Suprapubic skin (tissue), 4 donors: ENCODE measurements at regions not wholly inside any gene's neighbourhood (a gene's known extent, or its start where the extent isn't known, plus 50 kb on each side); places are given as distances from the start of the nearest gene placed in this dataset.
"Not testable (repeated sequence)": the region's sequence is repeated elsewhere in the genome, so short reads cannot be mapped to it uniquely, and the experiment has no call there.

ENCODE experiments used
- DNase-seq, 2 donors: peaks; one replicate each; pipeline ENCODE4 v3.0.0-alpha.2; 2019; ENCODE audit warnings: low spot score in 2 of 2
- H3K27ac ChIP-seq: fragments of 200-600 bp; sonication (generic); one replicate; pipeline ENCODE4 v1.5.1; 2019
- H3K27me3 ChIP-seq: fragments of 200-600 bp; sonication (generic); one replicate; pipeline ENCODE4 v1.5.1; 2019
- H3K36me3 ChIP-seq: fragments of 200-600 bp; sonication (generic); one replicate; pipeline ENCODE4 v1.5.1; 2019
- H3K4me1 ChIP-seq: fragments of 200-600 bp; sonication (generic); one replicate; pipeline ENCODE4 v1.5.1; 2019
- H3K4me3 ChIP-seq: fragments of 200-600 bp; sonication (generic); one replicate; pipeline ENCODE4 v1.5.1; 2019; ENCODE audit warnings: mild to moderate bottlenecking
- H3K9me3 ChIP-seq: fragments of 200-600 bp; sonication (generic); one replicate; pipeline ENCODE4 v1.5.1; 2019
- CTCF ChIP-seq, 2 donors: fragments of 200-600 bp in 1 of 2; fragments of 450-650 bp in 1 of 2; sonication (generic) in 1 of 2; IDR thresholded peaks; one replicate each; pipeline ENCODE4 v1.5.1; 2016 to 2019; ENCODE audit warnings: antibody characterized with exemption in 2 of 2, mild to moderate bottlenecking in 1 of 2, moderate library complexity in 1 of 2
- EP300 ChIP-seq: sonication (generic); formaldehyde crosslinking; IDR thresholded peaks from one replicate; pipeline ENCODE4 v1.6.1; 2017; ENCODE audit warnings: antibody characterized with exemption
- POLR2A ChIP-seq, 2 donors: fragments of 450-650 bp; IDR thresholded peaks; one replicate each; pipeline ENCODE4 v1.6.1; 2017; ENCODE audit warnings: antibody characterized with exemption in 2 of 2, mild to moderate bottlenecking in 2 of 2, moderate library complexity in 2 of 2
- POLR2AphosphoS5 ChIP-seq, 3 donors: sonication (generic); formaldehyde crosslinking; IDR thresholded peaks; one replicate each; pipeline ENCODE4 v1.6.1; 2017; ENCODE audit warnings: antibody characterized with exemption in 3 of 3
- WGBS: methylation state at CpG from one replicate; pipeline ENCODE4 v1.1.5; 2018; 5-methylcytosine and 5-hydroxymethylcytosine counted together

- TF ChIP-seq EP300 = no peak
- TF ChIP-seq POLR2AphosphoS5 (IDR thresholded peaks at IDR 0.05) = no peak
- TF ChIP-seq POLR2A (IDR thresholded peaks at IDR 0.05) = no peak
- TF ChIP-seq CTCF (IDR thresholded peaks at IDR 0.05) = no peak
- no peaks in the 10 kb centered on the region for H3K9me3 ChIP-seq
- no peaks in the 10 kb centered on the region for H3K27me3 ChIP-seq
- no peak overlapping the region for H3K27ac ChIP-seq
- no peak overlapping the region for H3K4me3 ChIP-seq
- whole genome bisulfite sequencing = 44% methylated on average over 7 of the region's 7 CpGs
- no peaks in the 10 kb centered on the region for H3K4me1 ChIP-seq
- no peak for DNase-seq
- H3K36me3 ChIP-seq = no peaks in the 10 kb centered on the region
Measured at GRCh38 chr4:28462766-28463700, 1602.4 kb downstream of the STIM2 start.

- Histone ChIP-seq H3K9me3 (no peaks in the 10 kb centered on the region), H3K27ac (no peak overlapping the region), H3K36me3 (no peaks in the 10 kb centered on the region), H3K4me3 (no peak overlapping the region), H3K27me3 (no peaks in the 10 kb centered on the region), H3K4me1 (no peaks in the 10 kb centered on the region)
- DNase-seq = no peak
- WGBS = 68% methylated on average over 1 of the region's 1 CpG
- TF ChIP-seq CTCF (IDR thresholded peaks at IDR 0.05) (no peak), POLR2AphosphoS5 (IDR thresholded peaks at IDR 0.05) (no peak), EP300 (no peak), POLR2A (IDR thresholded peaks at IDR 0.05) (no peak)
Measured at GRCh38 chr4:28464823-28465222, 1604.2 kb downstream of the STIM2 start.

- not testable (repeated sequence) for H3K9me3 ChIP-seq, DNase-seq, H3K27me3 ChIP-seq, H3K4me1 ChIP-seq, H3K27ac ChIP-seq, H3K4me3 ChIP-seq, H3K36me3 ChIP-seq
- 95% methylated on average over 24 of the region's 24 CpGs for WGBS
Measured at GRCh38 chr4:28466886-28467285, 1606.2 kb downstream of the STIM2 start.

GRCh38 chr4:28469387-28469786, 1608.7 kb downstream of the STIM2 start:
- Histone ChIP-seq H3K4me1 (no peaks in the 10 kb centered on the region), H3K27me3 (no peaks in the 10 kb centered on the region), H3K36me3 (no peaks in the 10 kb centered on the region), H3K4me3 (no peak overlapping the region), H3K27ac (no peak overlapping the region), H3K9me3 (no peaks in the 10 kb centered on the region)
- no peak for DNase-seq
- TF ChIP-seq CTCF (IDR thresholded peaks at IDR 0.05) (no peak), POLR2A (IDR thresholded peaks at IDR 0.05) (no peak), EP300 (no peak), POLR2AphosphoS5 (IDR thresholded peaks at IDR 0.05) (no peak)
- whole genome bisulfite sequencing = 74% methylated on average over 1 of the region's 1 CpG

- no peaks in the 10 kb centered on the region for H3K27me3 ChIP-seq
- no peaks in the 10 kb centered on the region for H3K9me3 ChIP-seq
- no peak for DNase-seq
- H3K36me3 ChIP-seq = no peaks in the 10 kb centered on the region
- no peak for TF ChIP-seq EP300
- TF ChIP-seq POLR2AphosphoS5 (IDR thresholded peaks at IDR 0.05) = no peak
- TF ChIP-seq CTCF (IDR thresholded peaks at IDR 0.05) = no peak
- no peak for TF ChIP-seq POLR2A (IDR thresholded peaks at IDR 0.05)
- H3K4me1 ChIP-seq = no peaks in the 10 kb centered on the region
- H3K4me3 ChIP-seq = no peak overlapping the region
- 76% methylated on average over 2 of the region's 2 CpGs for WGBS
- H3K27ac ChIP-seq = no peak overlapping the region
Measured at GRCh38 chr4:28469886-28470285, 1609.2 kb downstream of the STIM2 start.
